ENCODE measurements at regions not wholly inside any gene's neighbourhood (a gene's known extent, or its start where the extent isn't known, plus 50 kb on each side); places are given as distances from the start of the nearest gene placed in this dataset.

DNA sequence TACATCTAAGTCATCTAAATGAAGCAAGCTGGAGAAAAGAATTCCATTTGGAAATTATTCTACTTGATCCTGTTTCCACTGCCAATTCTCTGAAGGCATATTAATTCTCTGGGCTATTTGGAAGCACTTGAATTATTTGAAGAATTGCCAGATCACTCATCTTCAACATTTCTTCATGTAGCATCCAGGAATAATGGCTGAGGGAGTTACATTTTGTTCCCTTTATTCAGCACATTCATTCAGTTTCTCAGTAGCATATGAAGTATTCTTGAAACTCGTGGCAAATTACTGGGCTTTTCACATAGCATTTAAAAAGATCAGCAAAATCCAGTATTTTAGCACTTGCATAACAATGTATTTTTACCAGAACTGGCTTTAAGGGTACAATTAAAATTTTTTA lies 127.1 kb upstream of the VIPR2 start:
- TF ChIP-seq EP300 (IDR thresholded peaks at IDR 0.05; ENCODE audit: low read depth in 2 of 2, low read length in 2 of 2) = no peak
- no peak for TF ChIP-seq EP300 (CRISPR knock-in tag; IDR thresholded peaks at IDR 0.05; ENCODE audit: borderline replicate concordance)
- TF ChIP-seq, protein P1, sequence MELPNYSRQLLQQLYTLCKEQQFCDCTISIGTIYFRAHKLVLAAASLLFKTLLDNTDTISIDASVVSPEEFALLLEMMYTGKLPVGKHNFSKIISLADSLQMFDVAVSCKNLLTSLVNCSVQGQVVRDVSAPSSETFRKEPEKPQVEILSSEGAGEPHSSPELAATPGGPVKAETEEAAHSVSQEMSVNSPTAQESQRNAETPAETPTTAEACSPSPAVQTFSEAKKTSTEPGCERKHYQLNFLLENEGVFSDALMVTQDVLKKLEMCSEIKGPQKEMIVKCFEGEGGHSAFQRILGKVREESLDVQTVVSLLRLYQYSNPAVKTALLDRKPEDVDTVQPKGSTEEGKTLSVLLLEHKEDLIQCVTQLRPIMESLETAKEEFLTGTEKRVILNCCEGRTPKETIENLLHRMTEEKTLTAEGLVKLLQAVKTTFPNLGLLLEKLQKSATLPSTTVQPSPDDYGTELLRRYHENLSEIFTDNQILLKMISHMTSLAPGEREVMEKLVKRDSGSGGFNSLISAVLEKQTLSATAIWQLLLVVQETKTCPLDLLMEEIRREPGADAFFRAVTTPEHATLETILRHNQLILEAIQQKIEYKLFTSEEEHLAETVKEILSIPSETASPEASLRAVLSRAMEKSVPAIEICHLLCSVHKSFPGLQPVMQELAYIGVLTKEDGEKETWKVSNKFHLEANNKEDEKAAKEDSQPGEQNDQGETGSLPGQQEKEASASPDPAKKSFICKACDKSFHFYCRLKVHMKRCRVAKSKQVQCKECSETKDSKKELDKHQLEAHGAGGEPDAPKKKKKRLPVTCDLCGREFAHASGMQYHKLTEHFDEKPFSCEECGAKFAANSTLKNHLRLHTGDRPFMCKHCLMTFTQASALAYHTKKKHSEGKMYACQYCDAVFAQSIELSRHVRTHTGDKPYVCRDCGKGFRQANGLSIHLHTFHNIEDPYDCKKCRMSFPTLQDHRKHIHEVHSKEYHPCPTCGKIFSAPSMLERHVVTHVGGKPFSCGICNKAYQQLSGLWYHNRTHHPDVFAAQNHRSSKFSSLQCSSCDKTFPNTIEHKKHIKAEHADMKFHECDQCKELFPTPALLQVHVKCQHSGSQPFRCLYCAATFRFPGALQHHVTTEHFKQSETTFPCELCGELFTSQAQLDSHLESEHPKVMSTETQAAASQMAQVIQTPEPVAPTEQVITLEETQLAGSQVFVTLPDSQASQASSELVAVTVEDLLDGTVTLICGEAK (IDR thresholded peaks at IDR 0.05) = no peak
- TF ChIP-seq, protein P1 (CRISPR knock-in tag; IDR thresholded peaks at IDR 0.05) = no peak
- TF ChIP-seq, protein P2, sequence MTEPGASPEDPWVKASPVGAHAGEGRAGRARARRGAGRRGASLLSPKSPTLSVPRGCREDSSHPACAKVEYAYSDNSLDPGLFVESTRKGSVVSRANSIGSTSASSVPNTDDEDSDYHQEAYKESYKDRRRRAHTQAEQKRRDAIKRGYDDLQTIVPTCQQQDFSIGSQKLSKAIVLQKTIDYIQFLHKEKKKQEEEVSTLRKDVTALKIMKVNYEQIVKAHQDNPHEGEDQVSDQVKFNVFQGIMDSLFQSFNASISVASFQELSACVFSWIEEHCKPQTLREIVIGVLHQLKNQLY (CRISPR knock-in tag; IDR thresholded peaks at IDR 0.05) = no peak
- TF ChIP-seq, protein P3, sequence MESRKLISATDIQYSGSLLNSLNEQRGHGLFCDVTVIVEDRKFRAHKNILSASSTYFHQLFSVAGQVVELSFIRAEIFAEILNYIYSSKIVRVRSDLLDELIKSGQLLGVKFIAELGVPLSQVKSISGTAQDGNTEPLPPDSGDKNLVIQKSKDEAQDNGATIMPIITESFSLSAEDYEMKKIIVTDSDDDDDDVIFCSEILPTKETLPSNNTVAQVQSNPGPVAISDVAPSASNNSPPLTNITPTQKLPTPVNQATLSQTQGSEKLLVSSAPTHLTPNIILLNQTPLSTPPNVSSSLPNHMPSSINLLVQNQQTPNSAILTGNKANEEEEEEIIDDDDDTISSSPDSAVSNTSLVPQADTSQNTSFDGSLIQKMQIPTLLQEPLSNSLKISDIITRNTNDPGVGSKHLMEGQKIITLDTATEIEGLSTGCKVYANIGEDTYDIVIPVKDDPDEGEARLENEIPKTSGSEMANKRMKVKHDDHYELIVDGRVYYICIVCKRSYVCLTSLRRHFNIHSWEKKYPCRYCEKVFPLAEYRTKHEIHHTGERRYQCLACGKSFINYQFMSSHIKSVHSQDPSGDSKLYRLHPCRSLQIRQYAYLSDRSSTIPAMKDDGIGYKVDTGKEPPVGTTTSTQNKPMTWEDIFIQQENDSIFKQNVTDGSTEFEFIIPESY (CRISPR knock-in tag; IDR thresholded peaks at IDR 0.05) = no peak
- no peak for TF ChIP-seq HNRNPH1 (optimal IDR thresholded peaks at IDR 0.05; ENCODE audit: low read depth, low read length)
- TF ChIP-seq, protein P4, sequence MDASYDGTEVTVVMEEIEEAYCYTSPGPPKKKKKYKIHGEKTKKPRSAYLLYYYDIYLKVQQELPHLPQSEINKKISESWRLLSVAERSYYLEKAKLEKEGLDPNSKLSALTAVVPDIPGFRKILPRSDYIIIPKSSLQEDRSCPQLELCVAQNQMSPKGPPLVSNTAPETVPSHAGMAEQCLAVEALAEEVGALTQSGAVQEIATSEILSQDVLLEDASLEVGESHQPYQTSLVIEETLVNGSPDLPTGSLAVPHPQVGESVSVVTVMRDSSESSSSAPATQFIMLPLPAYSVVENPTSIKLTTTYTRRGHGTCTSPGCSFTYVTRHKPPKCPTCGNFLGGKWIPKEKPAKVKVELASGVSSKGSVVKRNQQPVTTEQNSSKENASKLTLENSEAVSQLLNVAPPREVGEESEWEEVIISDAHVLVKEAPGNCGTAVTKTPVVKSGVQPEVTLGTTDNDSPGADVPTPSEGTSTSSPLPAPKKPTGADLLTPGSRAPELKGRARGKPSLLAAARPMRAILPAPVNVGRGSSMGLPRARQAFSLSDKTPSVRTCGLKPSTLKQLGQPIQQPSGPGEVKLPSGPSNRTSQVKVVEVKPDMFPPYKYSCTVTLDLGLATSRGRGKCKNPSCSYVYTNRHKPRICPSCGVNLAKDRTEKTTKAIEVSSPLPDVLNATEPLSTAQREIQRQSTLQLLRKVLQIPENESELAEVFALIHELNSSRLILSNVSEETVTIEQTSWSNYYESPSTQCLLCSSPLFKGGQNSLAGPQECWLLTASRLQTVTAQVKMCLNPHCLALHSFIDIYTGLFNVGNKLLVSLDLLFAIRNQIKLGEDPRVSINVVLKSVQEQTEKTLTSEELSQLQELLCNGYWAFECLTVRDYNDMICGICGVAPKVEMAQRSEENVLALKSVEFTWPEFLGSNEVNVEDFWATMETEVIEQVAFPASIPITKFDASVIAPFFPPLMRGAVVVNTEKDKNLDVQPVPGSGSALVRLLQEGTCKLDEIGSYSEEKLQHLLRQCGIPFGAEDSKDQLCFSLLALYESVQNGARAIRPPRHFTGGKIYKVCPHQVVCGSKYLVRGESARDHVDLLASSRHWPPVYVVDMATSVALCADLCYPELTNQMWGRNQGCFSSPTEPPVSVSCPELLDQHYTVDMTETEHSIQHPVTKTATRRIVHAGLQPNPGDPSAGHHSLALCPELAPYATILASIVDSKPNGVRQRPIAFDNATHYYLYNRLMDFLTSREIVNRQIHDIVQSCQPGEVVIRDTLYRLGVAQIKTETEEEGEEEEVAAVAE (CRISPR knock-in tag; IDR thresholded peaks at IDR 0.05; ENCODE audit: borderline replicate concordance) = no peak
- no peak for TF ChIP-seq MXI1 (IDR thresholded peaks at IDR 0.05; ENCODE audit: borderline replicate concordance, low read depth, low read length)
- no peak for TF ChIP-seq MYC (CRISPR knock-in tag; IDR thresholded peaks at IDR 0.05; ENCODE audit: borderline replicate concordance)
- TF ChIP-seq, protein P5, sequence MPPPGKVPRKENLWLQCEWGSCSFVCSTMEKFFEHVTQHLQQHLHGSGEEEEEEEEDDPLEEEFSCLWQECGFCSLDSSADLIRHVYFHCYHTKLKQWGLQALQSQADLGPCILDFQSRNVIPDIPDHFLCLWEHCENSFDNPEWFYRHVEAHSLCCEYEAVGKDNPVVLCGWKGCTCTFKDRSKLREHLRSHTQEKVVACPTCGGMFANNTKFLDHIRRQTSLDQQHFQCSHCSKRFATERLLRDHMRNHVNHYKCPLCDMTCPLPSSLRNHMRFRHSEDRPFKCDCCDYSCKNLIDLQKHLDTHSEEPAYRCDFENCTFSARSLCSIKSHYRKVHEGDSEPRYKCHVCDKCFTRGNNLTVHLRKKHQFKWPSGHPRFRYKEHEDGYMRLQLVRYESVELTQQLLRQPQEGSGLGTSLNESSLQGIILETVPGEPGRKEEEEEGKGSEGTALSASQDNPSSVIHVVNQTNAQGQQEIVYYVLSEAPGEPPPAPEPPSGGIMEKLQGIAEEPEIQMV (CRISPR knock-in tag; IDR thresholded peaks at IDR 0.05; ENCODE audit: low read depth) = no peak
